CD14-positive monocyte (primary cell): ENCODE measurements at regions not wholly inside any gene's neighbourhood (a gene's known extent, or its start where the extent isn't known, plus 50 kb on each side); places are given as distances from the start of the nearest gene placed in this dataset.

Experiments
- DNase-seq, 3 donors: peaks; one replicate each; pipeline ENCODE4 v3.0.0-alpha.2; 2011 to 2022
- H2AFZ ChIP-seq: 2 replicates; pipeline ENCODE4 v1.6.0; 2012; ENCODE audit warnings: mild to moderate bottlenecking, low read depth, low read length, inconsistent platforms; ENCODE audit not compliant: insufficient read depth, poor library complexity, severe bottlenecking
- H3K27ac ChIP-seq, 2 donors: 1 replicate in 1 of 2; 2 replicates in 1 of 2; pipeline ENCODE4 v1.5.1; 2012 to 2013; ENCODE audit warnings: low read length in 2 of 2, control low read depth in 1 of 2, inconsistent platforms in 1 of 2, low read depth in 1 of 2, mild to moderate bottlenecking in 1 of 2
- H3K27me3 ChIP-seq, 2 donors: one replicate each; pipeline versions ENCODE4 v1.6.0 to v1.6.1; 2011 to 2013; ENCODE audit warnings: low read length in 2 of 2; ENCODE audit not compliant: control insufficient read depth in 2 of 2, insufficient read depth in 2 of 2
- H3K36me3 ChIP-seq, 2 donors: replicated peaks in 1 of 2; 1 replicate in 1 of 2; 2 replicates in 1 of 2; pipeline versions ENCODE4 v1.5.1 to v1.6.1; 2012 to 2013; ENCODE audit warnings: low read length in 2 of 2, control low read depth in 1 of 2, inconsistent platforms in 1 of 2, mild to moderate bottlenecking in 1 of 2; ENCODE audit not compliant: insufficient read depth in 2 of 2, control insufficient read depth in 1 of 2
- H3K4me1 ChIP-seq, 2 donors: 1 replicate in 1 of 2; 2 replicates in 1 of 2; pipeline versions ENCODE4 v1.5.1 to v1.6.1; 2012 to 2013; ENCODE audit warnings: low read length in 2 of 2, control low read depth in 1 of 2, inconsistent platforms in 1 of 2, mild to moderate bottlenecking in 1 of 2, moderate library complexity in 1 of 2; ENCODE audit not compliant: insufficient read depth in 2 of 2, control insufficient read depth in 1 of 2
- H3K4me2 ChIP-seq: replicated peaks from 2 replicates; pipeline ENCODE3; 2012; ENCODE audit warnings: low read length, moderate library complexity, mild to moderate bottlenecking; ENCODE audit not compliant: poor library complexity, severe bottlenecking; ENCODE audit errors: extremely low read depth
- H3K4me3 ChIP-seq, 3 experiments: fragments of 200-600 bp in 1 of 3; sonication (generic) in 1 of 3; replicated peaks in 1 of 3; 1 replicate in 2 of 3; 2 replicates in 1 of 3; pipeline ENCODE4 v1.5.1; 2011 to 2013; ENCODE audit warnings: low read length in 3 of 3, mild to moderate bottlenecking in 3 of 3, control low read depth in 2 of 3, low read depth in 2 of 3, inconsistent platforms in 1 of 3, moderate library complexity in 1 of 3
- H3K79me2 ChIP-seq: 2 replicates; pipeline ENCODE4 v1.6.0; 2012; ENCODE audit warnings: mild to moderate bottlenecking, control low read depth, inconsistent platforms, low read length, moderate library complexity; ENCODE audit not compliant: insufficient read depth
- H3K9ac ChIP-seq: 2 replicates; pipeline ENCODE4 v1.6.0; 2017; ENCODE audit warnings: low read length, mild to moderate bottlenecking; ENCODE audit not compliant: insufficient read depth, poor library complexity, severe bottlenecking
- H3K9me3 ChIP-seq, 2 donors: replicated peaks in 1 of 2; 1 replicate in 1 of 2; 2 replicates in 1 of 2; pipeline versions ENCODE4 v1.5.1 to v1.6.1; 2012 to 2013; ENCODE audit warnings: low read length in 2 of 2, control low read depth in 1 of 2; ENCODE audit not compliant: control insufficient read depth in 1 of 2, insufficient read depth in 1 of 2
- H4K20me1 ChIP-seq: 2 replicates; pipeline ENCODE4 v1.6.0; 2012; ENCODE audit warnings: mild to moderate bottlenecking, low read length, control low read depth, moderate library complexity; ENCODE audit not compliant: insufficient read depth
- H3K27ac Mint-ChIP-seq, 7 donors: one replicate each; pipeline ENCODE4 v1.8.0; 2020; ENCODE audit warnings: mild to moderate bottlenecking in 7 of 7, mixed read lengths in 7 of 7, moderate library complexity in 6 of 7, inconsistent platforms in 2 of 7
- H3K27me3 Mint-ChIP-seq, 3 donors: one replicate each; pipeline ENCODE4 v1.8.0; 2021 to 2022; ENCODE audit warnings: low read depth in 3 of 3, mild to moderate bottlenecking in 3 of 3, mixed read lengths in 3 of 3, moderate library complexity in 3 of 3, inconsistent platforms in 1 of 3
- H3K36me3 Mint-ChIP-seq, 2 donors: one replicate each; pipeline ENCODE4 v1.8.0; 2020; ENCODE audit warnings: mixed read lengths in 2 of 2, inconsistent platforms in 1 of 2, mild to moderate bottlenecking in 1 of 2
- H3K4me1 Mint-ChIP-seq: one replicate; pipeline ENCODE4 v1.8.0; 2020; ENCODE audit warnings: mild to moderate bottlenecking, mixed read lengths
- H3K4me3 Mint-ChIP-seq, 2 donors: one replicate each; pipeline ENCODE4 v1.8.0; 2020; ENCODE audit warnings: mild to moderate bottlenecking in 2 of 2, mixed read lengths in 2 of 2, moderate library complexity in 1 of 2
- H3K9me3 Mint-ChIP-seq, 7 donors: one replicate each; pipeline ENCODE4 v1.8.0; 2020 to 2022; ENCODE audit warnings: mixed read lengths in 7 of 7, mild to moderate bottlenecking in 6 of 7, moderate library complexity in 6 of 7, inconsistent platforms in 2 of 7
- CTCF ChIP-seq: fragments of 200-600 bp; IDR thresholded peaks from one replicate; pipeline ENCODE4 v1.8.0; 2022; ENCODE audit warnings: antibody characterized with exemption, mild to moderate bottlenecking
- WGBS: methylation state at CpG from one replicate; pipeline ENCODE4 v1.1.5; 2013; ENCODE audit warnings: missing lambda C conversion rate; ENCODE audit not compliant: insufficient coverage; 5-methylcytosine and 5-hydroxymethylcytosine counted together
- intact Hi-C, 2 donors: fragments of 100-400 bp; cut with micrococcal nuclease; formaldehyde crosslinking; loops; one replicate each; pipeline versions ENCODE4 v1.15.0 to v1.15.1; 2023

GRCh38 chr17:77304746-77305473, 164.1 kb downstream of the SEC14L1 start:
- no peaks in the 10 kb centered on the region for H3K79me2 ChIP-seq
- DNase-seq: peak in 1 of 3 donors; percentile 61
- intact Hi-C loops: no loop called here
- Mint-ChIP-seq H3K4me3 (no peak overlapping the region), H3K9me3 (no peaks in the 10 kb centered on the region), H3K27me3 (peaks cover 5 to 13% (median 6%) of the 10 kb centered on the region in 3 donors), H3K27ac (peak overlapping the region in 2 of 7 donors; percentile 25 to 73), H3K4me1 (peaks cover 17% of the 10 kb centered on the region), H3K36me3 (no peaks in the 10 kb centered on the region)
- peaks cover 0 to 7% of the 10 kb centered on the region in 2 donors for H3K27me3 ChIP-seq
- no peak for TF ChIP-seq CTCF
- H3K27ac ChIP-seq: no peak overlapping the region
- H3K9ac ChIP-seq: no peak overlapping the region
- peaks cover 11 to 19% of the 10 kb centered on the region in 2 donors for H3K4me1 ChIP-seq
- no peak overlapping the region for H3K4me3 ChIP-seq
- H2AFZ ChIP-seq: no peak overlapping the region
- no peaks in the 10 kb centered on the region for H3K9me3 ChIP-seq
- H3K4me2 ChIP-seq: no peak overlapping the region
- WGBS: 48% methylated on average over 14 of the region's 21 CpGs
- no peaks in the 10 kb centered on the region for H4K20me1 ChIP-seq
- H3K36me3 ChIP-seq: no peaks in the 10 kb centered on the region

GRCh38 chr17:77306048-77306789, 165.4 kb downstream of the SEC14L1 start:
- H3K79me2 ChIP-seq: no peaks in the 10 kb centered on the region
- no peaks in the 10 kb centered on the region for H3K9me3 ChIP-seq
- DNase-seq: no peak
- H3K27ac ChIP-seq: no peak overlapping the region
- Mint-ChIP-seq H3K27ac (no peak overlapping the region), H3K27me3 (peaks cover 8 to 14% (median 13%) of the 10 kb centered on the region in 3 donors), H3K4me1 (peaks cover 17% of the 10 kb centered on the region), H3K9me3 (no peaks in the 10 kb centered on the region), H3K36me3 (peaks cover 0 to 5% of the 10 kb centered on the region in 2 donors), H3K4me3 (no peak overlapping the region)
- peaks cover 0 to 7% of the 10 kb centered on the region in 2 donors for H3K27me3 ChIP-seq
- intact Hi-C loops: no loop called here
- H3K36me3 ChIP-seq: no peaks in the 10 kb centered on the region
- H3K4me3 ChIP-seq: no peak overlapping the region
- no peak overlapping the region for H3K9ac ChIP-seq
- WGBS: 100% methylated on average over 8 of the region's 13 CpGs
- H4K20me1 ChIP-seq: no peaks in the 10 kb centered on the region
- no peak overlapping the region for H3K4me2 ChIP-seq
- TF ChIP-seq CTCF: no peak
- no peak overlapping the region for H2AFZ ChIP-seq
- peaks cover 11 to 21% of the 10 kb centered on the region in 2 donors for H3K4me1 ChIP-seq
